ENCODE measurements at regions not wholly inside any gene's neighbourhood (a gene's known extent, or its start where the extent isn't known, plus 50 kb on each side); places are given as distances from the start of the nearest gene placed in this dataset.

DNA sequence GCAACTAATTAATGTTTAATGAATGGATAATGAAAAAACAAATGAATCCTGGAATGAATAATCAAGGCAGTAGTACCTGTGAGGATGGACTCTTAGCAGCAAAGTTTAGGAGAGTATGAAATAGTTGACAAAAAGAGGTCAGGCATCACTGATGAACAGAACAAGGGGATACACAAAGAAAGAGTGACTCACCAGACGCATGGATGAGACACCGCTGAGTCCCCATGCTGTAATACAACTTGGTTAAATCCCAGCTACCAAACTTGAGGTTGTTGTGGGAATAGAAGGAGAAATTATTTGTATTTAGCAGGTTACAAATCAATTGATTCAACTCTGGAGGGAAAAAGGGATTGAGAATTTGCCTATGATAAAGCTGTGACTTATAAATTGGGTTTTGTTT, 976.9 kb upstream of the TENM4 start:
- Histone ChIP-seq H3K4me3 (no peak overlapping the region), H3K4me1 (no peaks in the 10 kb centered on the region), H3K36me3 (no peaks in the 10 kb centered on the region), H3K27ac (no peak overlapping the region), H3K9me3 (no peaks in the 10 kb centered on the region), H3K27me3 (no peaks in the 10 kb centered on the region)
- no peak for TF ChIP-seq POLR2A (IDR thresholded peaks at IDR 0.05)
- TF ChIP-seq, protein P1, sequence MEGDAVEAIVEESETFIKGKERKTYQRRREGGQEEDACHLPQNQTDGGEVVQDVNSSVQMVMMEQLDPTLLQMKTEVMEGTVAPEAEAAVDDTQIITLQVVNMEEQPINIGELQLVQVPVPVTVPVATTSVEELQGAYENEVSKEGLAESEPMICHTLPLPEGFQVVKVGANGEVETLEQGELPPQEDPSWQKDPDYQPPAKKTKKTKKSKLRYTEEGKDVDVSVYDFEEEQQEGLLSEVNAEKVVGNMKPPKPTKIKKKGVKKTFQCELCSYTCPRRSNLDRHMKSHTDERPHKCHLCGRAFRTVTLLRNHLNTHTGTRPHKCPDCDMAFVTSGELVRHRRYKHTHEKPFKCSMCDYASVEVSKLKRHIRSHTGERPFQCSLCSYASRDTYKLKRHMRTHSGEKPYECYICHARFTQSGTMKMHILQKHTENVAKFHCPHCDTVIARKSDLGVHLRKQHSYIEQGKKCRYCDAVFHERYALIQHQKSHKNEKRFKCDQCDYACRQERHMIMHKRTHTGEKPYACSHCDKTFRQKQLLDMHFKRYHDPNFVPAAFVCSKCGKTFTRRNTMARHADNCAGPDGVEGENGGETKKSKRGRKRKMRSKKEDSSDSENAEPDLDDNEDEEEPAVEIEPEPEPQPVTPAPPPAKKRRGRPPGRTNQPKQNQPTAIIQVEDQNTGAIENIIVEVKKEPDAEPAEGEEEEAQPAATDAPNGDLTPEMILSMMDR (IDR thresholded peaks at IDR 0.05) = no peak
- no peak for DNase-seq

DNA sequence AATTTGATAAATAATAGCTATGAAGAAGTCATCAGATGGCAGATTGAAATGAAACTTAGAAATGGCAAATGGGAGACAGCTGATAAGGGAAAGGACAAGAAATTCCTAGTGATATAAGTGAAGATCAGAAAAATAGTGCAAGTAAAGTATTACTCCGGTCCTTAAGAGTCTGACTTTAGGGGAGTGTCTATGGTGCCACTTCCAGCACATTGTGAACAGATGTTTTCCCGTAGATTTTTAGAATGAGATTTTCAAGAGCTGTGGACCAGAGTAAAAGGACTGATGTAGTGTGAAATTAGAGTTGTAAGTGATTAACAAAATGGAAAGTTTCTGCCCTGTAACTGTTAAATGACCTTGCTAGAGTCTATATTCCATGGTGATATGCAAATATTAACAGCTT, 974.8 kb upstream of the TENM4 start:
- no peaks in the 10 kb centered on the region for H3K27me3 ChIP-seq
- no peaks in the 10 kb centered on the region for H3K4me1 ChIP-seq
- H3K36me3 ChIP-seq = no peaks in the 10 kb centered on the region
- no peaks in the 10 kb centered on the region for H3K9me3 ChIP-seq
- DNase-seq = no peak
- H3K4me3 ChIP-seq = no peak overlapping the region
- no peak overlapping the region for H3K27ac ChIP-seq
- TF ChIP-seq, protein P1 (IDR thresholded peaks at IDR 0.05) = no peak
- no peak for TF ChIP-seq POLR2A (IDR thresholded peaks at IDR 0.05)

DNA sequence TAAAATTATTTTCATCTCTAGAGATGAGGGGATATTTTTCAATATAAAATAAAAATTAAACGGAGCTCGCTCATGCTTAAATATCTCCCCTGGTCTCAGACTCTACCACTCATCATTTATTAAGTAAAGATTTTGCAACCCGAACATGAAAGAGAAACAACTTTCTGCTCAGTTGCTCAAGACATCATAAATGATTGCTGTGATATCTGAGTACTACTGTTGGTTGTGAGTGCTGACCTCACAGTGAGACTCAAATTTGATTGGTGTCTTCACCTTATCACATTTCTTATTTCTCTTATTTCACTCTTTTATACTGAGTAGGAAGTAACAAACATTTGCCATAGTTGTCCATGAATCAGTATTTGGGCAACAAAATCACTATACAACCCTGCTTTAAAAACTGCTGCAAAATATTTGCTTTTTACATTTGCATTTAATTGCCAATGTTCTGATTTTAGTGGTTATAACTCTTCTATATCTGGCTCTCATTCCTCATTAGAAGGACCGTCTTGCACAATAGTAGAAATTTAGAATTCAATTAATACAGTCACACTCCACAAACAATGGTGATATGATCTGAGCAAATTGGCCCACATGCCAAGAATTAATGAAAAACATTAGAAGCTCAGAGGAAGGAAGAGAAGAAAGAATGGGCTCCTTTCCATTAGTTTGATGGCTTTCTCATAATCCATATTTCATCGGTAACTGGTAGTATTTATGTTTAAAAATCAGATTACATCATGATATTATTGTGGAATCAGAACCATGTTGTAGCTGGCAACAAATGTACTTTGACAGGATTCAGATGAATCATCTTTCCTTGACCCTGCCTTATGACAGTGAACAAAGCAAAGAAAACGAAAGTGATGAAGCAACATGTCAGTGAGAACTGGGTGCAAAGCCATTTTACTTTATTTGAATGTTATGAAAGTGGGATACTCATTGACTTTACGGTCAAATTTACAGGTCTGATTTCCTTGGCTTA, 973.6 kb upstream of the TENM4 start:
- Histone ChIP-seq H3K4me1 (no peaks in the 10 kb centered on the region), H3K27me3 (no peaks in the 10 kb centered on the region), H3K9me3 (no peaks in the 10 kb centered on the region), H3K36me3 (no peaks in the 10 kb centered on the region), H3K4me3 (no peak overlapping the region), H3K27ac (no peak overlapping the region)
- TF ChIP-seq, protein P1 (IDR thresholded peaks at IDR 0.05) = no peak
- TF ChIP-seq POLR2A (IDR thresholded peaks at IDR 0.05) = no peak
- DNase-seq = no peak

DNA sequence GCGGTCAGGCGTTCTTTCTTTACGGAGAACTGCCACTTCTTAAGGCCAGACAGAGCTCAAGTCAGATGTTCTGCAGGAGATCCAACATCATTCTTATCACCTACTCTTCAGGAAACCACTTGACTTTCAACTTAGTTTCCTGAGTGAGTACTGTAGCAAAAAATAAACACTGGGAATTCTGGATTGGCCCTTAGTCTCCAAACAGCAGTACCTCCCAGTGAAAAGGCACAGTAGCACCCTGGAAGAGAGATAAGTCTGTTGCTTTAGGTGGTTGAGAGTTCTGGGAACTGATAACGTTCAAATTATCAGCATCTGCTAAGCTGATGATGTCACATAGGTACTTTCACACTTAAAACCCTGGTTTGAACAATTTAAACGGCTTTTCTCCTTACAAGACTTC, 971.8 kb upstream of the TENM4 start:
- Histone ChIP-seq H3K4me1 (no peaks in the 10 kb centered on the region), H3K27ac (no peak overlapping the region), H3K27me3 (no peaks in the 10 kb centered on the region), H3K9me3 (no peaks in the 10 kb centered on the region), H3K4me3 (no peak overlapping the region), H3K36me3 (no peaks in the 10 kb centered on the region)
- no peak for DNase-seq
- TF ChIP-seq POLR2A (IDR thresholded peaks at IDR 0.05) = no peak
- TF ChIP-seq, protein P1 (IDR thresholded peaks at IDR 0.05) = no peak

DNA sequence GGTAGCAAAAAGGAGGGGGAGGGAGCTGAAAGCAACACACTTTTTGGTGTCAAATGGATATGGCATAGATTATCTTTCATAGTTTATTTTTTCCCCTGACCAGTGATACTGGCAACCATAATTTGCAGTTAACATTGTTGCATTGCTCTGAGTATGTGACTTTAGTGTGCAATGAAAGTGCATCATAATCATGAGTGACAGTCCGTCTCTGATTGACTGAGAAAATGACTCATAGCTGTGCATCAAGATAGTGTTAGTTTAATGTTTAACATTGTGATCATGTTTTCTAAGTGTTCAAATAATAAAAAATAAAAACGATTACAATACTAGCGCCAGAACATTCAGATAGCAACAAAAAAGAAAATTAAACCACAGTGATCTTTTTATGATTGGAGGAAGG, 952.4 kb upstream of the TENM4 start:
- Histone ChIP-seq H3K27ac (no peak overlapping the region), H3K36me3 (no peaks in the 10 kb centered on the region), H3K9me3 (no peaks in the 10 kb centered on the region), H3K27me3 (no peaks in the 10 kb centered on the region), H3K4me3 (no peak overlapping the region), H3K4me1 (no peaks in the 10 kb centered on the region)
- no peak for DNase-seq
- TF ChIP-seq POLR2A (IDR thresholded peaks at IDR 0.05) = no peak
- TF ChIP-seq, protein P1 (IDR thresholded peaks at IDR 0.05) = no peak

All from Peyer's patch (tissue), 4 donors.